ENCODE measurements at regions not wholly inside any gene's neighbourhood (a gene's known extent, or its start where the extent isn't known, plus 50 kb on each side); places are given as distances from the start of the nearest gene placed in this dataset.

DNA sequence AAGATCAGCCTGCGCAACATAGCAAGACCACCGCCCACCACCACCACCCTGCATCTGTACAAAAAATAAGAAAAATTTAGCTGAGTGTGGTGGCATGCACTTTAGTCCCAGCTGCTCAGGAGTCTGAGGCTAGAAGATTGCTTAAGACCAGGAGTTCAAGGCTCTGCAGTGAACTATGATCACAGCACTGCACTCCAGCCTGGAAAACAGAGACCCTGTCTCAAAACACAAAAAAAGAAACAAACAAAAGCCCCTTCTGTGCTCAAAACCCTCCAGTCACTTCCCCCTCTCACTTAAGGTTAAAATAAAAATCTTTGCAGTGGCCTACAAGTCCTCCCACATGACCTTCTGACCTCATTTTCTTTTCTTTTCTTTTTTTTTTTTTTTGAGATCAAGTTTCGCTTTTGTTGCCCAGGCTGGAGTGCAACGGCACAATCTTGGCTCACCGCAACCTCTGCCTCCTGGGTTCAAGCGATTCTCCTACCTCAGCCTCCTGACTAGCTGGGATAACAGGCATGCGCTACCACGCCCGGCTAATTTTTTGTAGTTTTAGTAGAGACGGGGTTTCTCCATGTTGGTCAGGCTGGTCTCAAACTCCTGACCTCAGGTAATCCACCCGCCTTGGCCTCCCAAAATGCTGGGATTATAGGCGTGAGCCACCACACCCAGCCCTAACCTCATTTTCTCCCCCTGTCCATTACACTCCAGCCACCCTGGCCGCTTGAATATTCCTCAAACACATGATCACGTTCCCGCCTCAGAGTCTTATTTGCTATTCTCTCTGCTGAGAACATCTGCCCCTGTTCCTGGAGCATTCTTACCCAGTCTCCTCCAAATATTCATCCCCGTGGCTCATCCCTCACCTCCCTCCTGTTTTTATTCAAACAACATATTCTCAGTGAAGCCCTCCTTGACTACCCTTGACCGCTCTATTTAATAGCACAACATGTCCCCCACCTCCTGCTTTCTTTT is 126.6 kb upstream of the MED13 start:
- H3K4me3 ChIP-seq (ENCODE audit: low read depth, low read length): no peak overlapping the region
- DNase-seq (ENCODE audit: low read depth, low spot score): no peak
- CTCF ChIA-PET: no interaction called here
- TF ChIP-seq, protein P1, sequence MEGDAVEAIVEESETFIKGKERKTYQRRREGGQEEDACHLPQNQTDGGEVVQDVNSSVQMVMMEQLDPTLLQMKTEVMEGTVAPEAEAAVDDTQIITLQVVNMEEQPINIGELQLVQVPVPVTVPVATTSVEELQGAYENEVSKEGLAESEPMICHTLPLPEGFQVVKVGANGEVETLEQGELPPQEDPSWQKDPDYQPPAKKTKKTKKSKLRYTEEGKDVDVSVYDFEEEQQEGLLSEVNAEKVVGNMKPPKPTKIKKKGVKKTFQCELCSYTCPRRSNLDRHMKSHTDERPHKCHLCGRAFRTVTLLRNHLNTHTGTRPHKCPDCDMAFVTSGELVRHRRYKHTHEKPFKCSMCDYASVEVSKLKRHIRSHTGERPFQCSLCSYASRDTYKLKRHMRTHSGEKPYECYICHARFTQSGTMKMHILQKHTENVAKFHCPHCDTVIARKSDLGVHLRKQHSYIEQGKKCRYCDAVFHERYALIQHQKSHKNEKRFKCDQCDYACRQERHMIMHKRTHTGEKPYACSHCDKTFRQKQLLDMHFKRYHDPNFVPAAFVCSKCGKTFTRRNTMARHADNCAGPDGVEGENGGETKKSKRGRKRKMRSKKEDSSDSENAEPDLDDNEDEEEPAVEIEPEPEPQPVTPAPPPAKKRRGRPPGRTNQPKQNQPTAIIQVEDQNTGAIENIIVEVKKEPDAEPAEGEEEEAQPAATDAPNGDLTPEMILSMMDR (IDR thresholded peaks at IDR 0.05; ENCODE audit: insufficient read depth, low read length, missing control alignments): no peak
- POLR2A ChIA-PET: interaction anchor here (0.5 kb wide), 1 partner anchor 49 kb away, joined by 5 read pairs; no protein-coding TSS in a partner anchor

DNA sequence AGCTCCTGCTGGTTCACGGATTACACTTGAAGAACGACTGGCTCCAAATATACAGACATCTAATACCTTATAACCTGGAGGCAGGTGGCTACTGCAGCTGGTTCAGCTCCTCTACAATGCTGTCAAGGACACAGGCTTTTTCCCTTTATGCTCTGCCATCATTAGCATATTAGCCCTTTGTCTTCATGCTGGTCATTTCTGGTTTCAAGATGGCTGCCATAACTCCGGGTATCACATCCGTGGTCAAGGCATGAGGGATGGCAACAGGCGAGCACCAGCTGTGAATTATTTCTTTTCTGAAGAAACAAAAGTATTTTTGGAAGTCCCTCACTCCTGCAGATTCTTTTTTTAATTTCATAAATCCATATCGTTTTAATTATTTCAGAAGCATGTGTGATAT is 124.3 kb upstream of the MED13 start:
- DNase-seq (ENCODE audit: low read depth, low spot score): no peak
- ChIA-PET POLR2A (no interaction called here), CTCF (interaction anchor here (0.8 kb wide), 1 partner anchor 13 kb away, joined by 3 read pairs; no protein-coding TSS in a partner anchor)

DNA sequence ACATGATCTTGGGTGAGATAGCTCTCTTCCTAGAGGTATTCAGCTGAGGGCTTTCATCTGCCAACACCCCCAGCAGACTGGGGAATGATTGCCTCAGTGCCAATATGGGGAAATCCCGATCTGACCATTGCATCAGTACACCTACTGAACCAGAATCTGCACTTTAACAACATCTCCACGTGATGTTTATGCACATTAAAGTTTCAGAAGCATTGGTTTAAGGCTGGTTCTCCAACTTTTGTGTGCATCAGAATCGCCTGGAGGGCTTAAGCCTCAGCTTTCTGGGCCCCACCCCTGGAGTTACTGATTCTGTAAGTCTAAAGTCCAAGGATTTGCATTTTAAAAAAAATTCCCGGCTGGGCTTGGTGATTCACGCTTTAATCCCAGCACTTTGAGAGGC is 123.6 kb upstream of the MED13 start:
- DNase-seq (ENCODE audit: low read depth, low spot score): no peak
- TF ChIP-seq, protein P1 (IDR thresholded peaks at IDR 0.05; ENCODE audit: insufficient read depth, low read length, missing control alignments): no peak
- CTCF ChIA-PET: no interaction called here
- POLR2A ChIA-PET: no interaction called here
- no peak overlapping the region for H3K4me3 ChIP-seq (ENCODE audit: low read depth, low read length)

More for the DNA sequence above, 124.3 kb upstream of the MED13 start:
- no peak overlapping the region for H3K4me3 ChIP-seq (ENCODE audit: low read depth, low read length)
- TF ChIP-seq, protein P1 (IDR thresholded peaks at IDR 0.05; ENCODE audit: insufficient read depth, low read length, missing control alignments): no peak

DNA sequence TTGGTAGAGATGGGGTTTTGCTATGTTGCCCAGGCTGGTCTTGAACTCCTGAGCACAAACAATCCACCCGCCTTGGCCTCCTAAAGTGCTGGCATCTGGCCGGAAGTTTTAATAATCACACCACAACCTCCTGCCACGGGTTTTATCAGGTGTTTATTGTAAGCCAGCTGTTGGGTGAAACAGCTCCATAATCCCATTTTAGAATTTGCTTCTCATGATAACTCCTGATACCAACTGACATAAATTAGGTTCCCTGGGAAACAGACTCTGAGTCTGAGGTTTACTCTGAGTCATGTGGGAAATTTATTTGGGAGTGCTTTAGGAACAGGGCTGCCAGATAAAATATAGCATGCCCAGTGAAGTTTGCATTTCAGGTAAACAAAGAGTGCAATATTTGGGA is 122.6 kb upstream of the MED13 start:
- DNase-seq (ENCODE audit: low read depth, low spot score): no peak
- no peak overlapping the region for H3K4me3 ChIP-seq (ENCODE audit: low read depth, low read length)
- CTCF ChIA-PET: no interaction called here
- POLR2A ChIA-PET: no interaction called here
- TF ChIP-seq, protein P1 (IDR thresholded peaks at IDR 0.05; ENCODE audit: insufficient read depth, low read length, missing control alignments): no peak

DNA sequence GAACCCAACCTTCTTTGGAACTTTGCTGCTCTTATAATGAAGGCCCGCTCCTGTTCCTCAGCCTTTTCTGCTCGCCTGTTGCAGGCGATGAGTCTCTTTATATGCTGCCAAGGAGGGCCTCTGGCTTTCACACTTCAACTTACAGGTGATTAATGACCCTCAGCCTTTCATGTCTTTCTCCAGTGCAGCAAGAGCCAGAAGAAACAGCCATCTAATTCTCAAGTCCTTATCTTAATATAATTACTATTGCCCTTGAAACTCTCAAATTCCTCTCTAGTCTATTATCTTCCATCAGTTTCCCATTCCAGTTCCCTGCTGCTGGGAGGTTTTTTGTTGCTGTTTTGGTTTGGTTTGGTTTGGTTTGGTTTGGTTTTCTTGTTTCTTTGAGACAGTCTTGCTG is 121.8 kb upstream of the MED13 start:
- POLR2A ChIA-PET: no interaction called here
- CTCF ChIA-PET: no interaction called here
- no peak for DNase-seq (ENCODE audit: low read depth, low spot score)
- TF ChIP-seq, protein P1 (IDR thresholded peaks at IDR 0.05; ENCODE audit: insufficient read depth, low read length, missing control alignments): no peak
- H3K4me3 ChIP-seq (ENCODE audit: low read depth, low read length): no peak overlapping the region

DNA sequence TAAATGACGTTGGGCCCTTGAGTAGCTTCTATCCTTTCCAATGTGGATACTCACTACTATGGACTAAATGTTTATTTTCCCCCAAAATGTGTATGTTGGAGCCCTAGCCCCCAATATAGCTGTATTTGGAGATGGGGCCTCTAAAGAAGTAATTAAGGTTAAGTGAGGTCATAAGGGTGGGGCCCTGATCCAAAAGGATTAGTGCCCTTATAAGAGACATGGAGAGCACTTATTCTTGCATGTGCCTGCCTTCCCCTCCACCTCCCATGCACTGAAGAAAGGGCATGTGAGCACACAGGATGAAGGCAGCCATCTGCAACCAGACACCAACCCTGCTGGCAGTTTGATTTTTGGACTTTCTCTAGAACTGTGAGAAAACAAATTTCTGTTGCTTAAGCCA is 115.7 kb upstream of the MED13 start:
- POLR2A ChIA-PET: no interaction called here
- CTCF ChIA-PET: no interaction called here
- no peak for DNase-seq (ENCODE audit: low read depth, low spot score)
- H3K4me3 ChIP-seq (ENCODE audit: low read depth, low read length): no peak overlapping the region
- TF ChIP-seq, protein P1 (IDR thresholded peaks at IDR 0.05; ENCODE audit: insufficient read depth, low read length, missing control alignments): no peak

Data from AG04449 (cell line).